Activated naive CD4-positive, alpha-beta T cell treated with anti-CD3 and anti-CD28 coated beads, Interleukin-2, amount 50 U/mL, for 24 hours (primary cell): ENCODE measurements at regions not wholly inside any gene's neighbourhood (a gene's known extent, or its start where the extent isn't known, plus 50 kb on each side); places are given as distances from the start of the nearest gene placed in this dataset.
"Not testable (repeated sequence)": the region's sequence is repeated elsewhere in the genome, so short reads cannot be mapped to it uniquely, and the experiment has no call there.

Source experiments
- H3K27ac Mint-ChIP-seq: one replicate; pipeline ENCODE4 v1.8.0; 2021; ENCODE audit warnings: mild to moderate bottlenecking, mixed read lengths
- H3K27me3 Mint-ChIP-seq: one replicate; pipeline ENCODE4 v1.8.0; 2021; ENCODE audit warnings: mixed read lengths
- H3K36me3 Mint-ChIP-seq: one replicate; pipeline ENCODE4 v1.8.0; 2021; ENCODE audit warnings: mixed read lengths
- H3K4me1 Mint-ChIP-seq: one replicate; pipeline ENCODE4 v1.8.0; 2021; ENCODE audit warnings: mixed read lengths
- H3K4me3 Mint-ChIP-seq: one replicate; pipeline ENCODE4 v1.8.0; 2021; ENCODE audit warnings: mild to moderate bottlenecking, mixed read lengths
- H3K9me3 Mint-ChIP-seq: one replicate; pipeline ENCODE4 v1.8.0; 2021; ENCODE audit warnings: mixed read lengths

DNA sequence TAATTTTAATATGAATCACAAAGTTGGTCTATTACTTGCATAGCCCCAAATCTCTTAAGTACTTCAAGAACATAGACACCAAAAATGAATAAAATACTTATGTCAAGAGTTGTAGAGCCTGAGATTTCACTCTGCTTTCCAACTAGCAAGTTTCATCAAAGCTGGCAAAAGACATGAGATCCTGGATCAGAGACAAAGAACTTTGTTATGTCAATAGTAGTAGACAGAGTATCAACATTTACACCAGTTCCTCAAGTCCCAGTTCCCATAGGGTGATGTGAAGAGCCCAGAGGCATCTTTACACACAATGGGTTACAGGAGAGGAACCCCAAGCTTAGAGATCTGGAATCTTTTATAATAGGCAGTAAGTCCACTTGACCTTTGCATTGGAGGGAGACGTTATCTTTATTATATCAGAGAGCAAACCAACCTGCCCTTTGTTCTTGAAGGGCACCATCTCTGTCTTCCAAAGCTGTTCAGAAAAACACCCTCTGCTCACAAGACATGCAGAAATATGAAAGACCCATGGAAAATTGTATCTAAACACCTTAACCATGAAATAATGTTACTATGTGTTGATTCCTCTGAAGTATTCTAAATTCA is 174.4 kb upstream of the GALNT2 start:
- no peaks in the 10 kb centered on the region for H3K4me1 Mint-ChIP-seq
- H3K9me3 Mint-ChIP-seq, result no peaks in the 10 kb centered on the region
- peaks cover 14% of the 10 kb centered on the region for H3K27me3 Mint-ChIP-seq
- no peak overlapping the region for H3K27ac Mint-ChIP-seq
- no peaks in the 10 kb centered on the region for H3K36me3 Mint-ChIP-seq
- H3K4me3 Mint-ChIP-seq, result no peak overlapping the region

DNA sequence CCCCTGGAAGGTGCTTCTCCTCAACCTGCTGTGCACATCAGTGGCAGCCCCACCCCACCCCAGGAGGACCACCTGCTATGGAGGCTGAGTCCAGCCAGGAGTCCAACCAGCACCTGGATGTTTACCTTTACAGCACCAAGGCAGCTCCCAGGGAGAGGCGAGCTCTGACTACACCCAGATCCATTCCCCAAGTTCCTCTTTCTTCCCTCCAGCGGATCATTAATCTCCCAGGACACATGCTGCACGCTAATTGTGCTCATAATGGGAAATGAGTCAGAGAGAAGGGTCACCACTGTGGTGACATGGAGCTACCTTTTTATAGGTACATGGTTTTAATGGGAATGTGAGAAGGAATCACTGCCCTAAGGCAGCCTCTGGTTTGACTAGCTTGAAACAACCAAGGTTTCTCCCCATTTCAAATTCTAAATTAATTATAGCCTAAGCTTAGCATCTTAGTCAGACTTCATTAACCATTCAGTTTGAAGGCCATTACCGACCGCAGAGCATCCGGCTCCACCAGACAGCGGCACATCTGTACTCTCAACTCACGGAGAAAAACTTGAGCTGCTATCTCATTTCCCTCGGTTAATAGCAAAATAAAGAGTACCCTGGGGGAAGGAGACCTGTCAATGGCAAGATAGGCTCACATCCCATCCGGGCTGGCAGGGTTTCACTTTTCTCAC is 173.1 kb upstream of the GALNT2 start:
- Mint-ChIP-seq H3K27me3 (peaks cover 18% of the 10 kb centered on the region), H3K27ac (no peak overlapping the region)

DNA sequence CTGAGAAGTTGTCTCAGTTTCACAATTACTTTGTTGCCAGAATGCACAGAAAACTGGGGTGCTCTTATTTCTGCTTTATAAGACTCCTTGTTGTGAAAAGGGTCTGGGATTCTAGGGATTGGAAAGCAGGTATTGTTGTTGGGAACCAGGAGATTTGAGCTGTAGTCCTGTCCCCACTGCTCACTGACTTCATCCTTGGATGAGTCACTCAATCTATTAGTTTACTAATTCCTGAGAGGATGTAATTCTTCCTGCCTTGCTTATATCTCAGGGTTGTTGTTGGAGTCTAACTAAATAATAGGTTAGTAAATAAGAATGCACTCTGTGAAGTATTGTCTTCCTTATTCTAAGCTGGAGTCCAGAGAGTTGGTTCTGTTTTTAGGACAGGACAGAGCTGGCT is 172.5 kb upstream of the GALNT2 start:
- Mint-ChIP-seq H3K4me1 (no peaks in the 10 kb centered on the region), H3K27me3 (peaks cover 19% of the 10 kb centered on the region), H3K9me3 (no peaks in the 10 kb centered on the region), H3K4me3 (no peak overlapping the region), H3K36me3 (no peaks in the 10 kb centered on the region), H3K27ac (no peak overlapping the region)

More for the DNA sequence above, 173.1 kb upstream of the GALNT2 start:
- no peaks in the 10 kb centered on the region for H3K9me3 Mint-ChIP-seq
- no peaks in the 10 kb centered on the region for H3K4me1 Mint-ChIP-seq
- no peaks in the 10 kb centered on the region for H3K36me3 Mint-ChIP-seq
- H3K4me3 Mint-ChIP-seq, result no peak overlapping the region

DNA sequence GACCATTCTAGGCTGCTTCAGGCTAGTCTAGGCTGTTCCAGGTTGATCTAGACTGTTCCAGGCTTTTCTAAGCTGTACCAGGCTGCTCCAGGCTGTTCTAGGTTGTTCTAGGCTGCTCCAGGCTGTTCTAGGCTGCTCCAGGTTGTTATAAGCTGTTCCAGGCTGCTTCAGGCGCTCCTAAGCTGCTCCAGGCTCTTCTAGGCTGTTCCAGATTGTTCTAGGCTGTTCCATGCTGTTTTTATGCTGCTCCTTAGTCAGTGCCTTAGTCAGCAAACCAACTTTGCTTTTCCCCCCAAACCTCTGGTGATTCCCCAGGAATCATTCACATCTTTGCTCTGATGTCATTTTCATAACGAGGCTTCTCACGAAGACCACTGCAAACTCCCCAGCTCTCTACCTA is 171.4 kb upstream of the GALNT2 start:
- peaks cover 8% of the 10 kb centered on the region for H3K9me3 Mint-ChIP-seq
- no peaks in the 10 kb centered on the region for H3K4me1 Mint-ChIP-seq
- peaks cover 2% of the 10 kb centered on the region for H3K36me3 Mint-ChIP-seq
- H3K27ac Mint-ChIP-seq, result no peak overlapping the region
- H3K4me3 Mint-ChIP-seq, result no peak overlapping the region
- peaks cover 26% of the 10 kb centered on the region for H3K27me3 Mint-ChIP-seq

DNA sequence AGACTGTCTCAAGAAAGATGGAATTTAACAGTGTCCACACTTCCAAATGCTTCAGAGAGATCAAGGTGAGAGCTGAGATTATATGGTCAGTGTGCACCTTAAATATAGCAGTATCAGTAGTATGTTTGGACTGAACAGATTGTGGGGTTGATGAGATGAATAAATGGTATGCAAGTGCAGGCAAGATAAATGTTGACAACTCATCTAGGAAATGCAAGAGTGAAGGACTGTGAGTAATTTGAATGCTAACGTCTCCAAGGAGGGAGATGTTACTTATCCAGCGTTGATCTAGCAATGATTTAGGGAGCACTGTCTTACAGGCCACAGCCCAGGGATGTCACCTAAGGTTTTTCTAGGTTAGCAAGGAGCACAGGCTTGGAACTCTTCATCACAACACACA is 170.7 kb upstream of the GALNT2 start:
- H3K9me3 Mint-ChIP-seq, result peaks cover 8% of the 10 kb centered on the region
- H3K4me3 Mint-ChIP-seq, result no peak overlapping the region
- peaks cover 26% of the 10 kb centered on the region for H3K27me3 Mint-ChIP-seq
- H3K27ac Mint-ChIP-seq, result no peak overlapping the region
- peaks cover 2% of the 10 kb centered on the region for H3K36me3 Mint-ChIP-seq
- no peaks in the 10 kb centered on the region for H3K4me1 Mint-ChIP-seq

DNA sequence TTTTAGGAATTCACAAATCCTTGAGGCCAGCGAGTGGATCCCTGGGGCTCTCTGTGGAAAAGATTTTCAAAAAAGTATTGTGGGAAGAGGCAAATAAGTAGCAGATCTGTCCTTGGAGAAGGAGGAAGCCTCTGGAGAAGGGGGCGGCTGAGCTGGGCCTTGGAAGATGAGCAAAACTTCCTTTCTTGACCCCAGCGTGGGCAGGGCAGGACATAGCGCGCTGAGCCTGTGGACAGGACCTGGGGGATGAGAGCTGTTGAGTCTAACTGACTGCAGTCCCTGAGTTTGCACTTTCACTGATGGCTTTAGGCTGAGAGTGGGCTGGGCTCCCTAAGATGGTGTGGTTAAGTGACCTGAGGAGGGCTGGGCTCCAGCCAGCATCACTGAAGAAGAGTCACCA is 170.2 kb upstream of the GALNT2 start:
- peaks cover 14% of the 10 kb centered on the region for H3K9me3 Mint-ChIP-seq
- no peaks in the 10 kb centered on the region for H3K4me1 Mint-ChIP-seq
- H3K36me3 Mint-ChIP-seq, result peaks cover 2% of the 10 kb centered on the region
- no peak overlapping the region for H3K27ac Mint-ChIP-seq
- H3K4me3 Mint-ChIP-seq, result no peak overlapping the region
- H3K27me3 Mint-ChIP-seq, result peaks cover 30% of the 10 kb centered on the region

DNA sequence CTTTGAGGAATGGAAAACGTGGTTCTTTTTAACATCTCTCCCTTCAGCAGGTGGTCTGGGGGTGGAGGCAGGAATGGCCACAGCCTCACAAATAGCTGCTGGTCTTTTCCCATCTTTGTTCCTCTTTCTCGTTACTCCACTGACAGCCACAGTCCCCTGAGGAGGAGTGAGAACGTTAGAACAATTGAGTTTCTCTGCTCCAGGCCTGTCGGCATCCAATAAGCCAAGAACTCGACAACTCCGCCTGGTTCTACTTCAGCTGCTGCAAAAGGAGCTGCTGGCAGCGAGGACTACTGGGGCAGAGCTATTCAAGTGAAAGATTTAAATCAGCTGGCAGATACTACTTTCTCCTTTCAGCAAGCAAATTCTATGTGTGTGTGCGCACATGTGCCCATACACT is 169.5 kb upstream of the GALNT2 start:
- Mint-ChIP-seq H3K9me3 (peaks cover 18% of the 10 kb centered on the region), H3K4me1 (no peaks in the 10 kb centered on the region), H3K27ac (no peak overlapping the region), H3K27me3 (peaks cover 32% of the 10 kb centered on the region), H3K36me3 (peaks cover 2% of the 10 kb centered on the region), H3K4me3 (no peak overlapping the region)

DNA sequence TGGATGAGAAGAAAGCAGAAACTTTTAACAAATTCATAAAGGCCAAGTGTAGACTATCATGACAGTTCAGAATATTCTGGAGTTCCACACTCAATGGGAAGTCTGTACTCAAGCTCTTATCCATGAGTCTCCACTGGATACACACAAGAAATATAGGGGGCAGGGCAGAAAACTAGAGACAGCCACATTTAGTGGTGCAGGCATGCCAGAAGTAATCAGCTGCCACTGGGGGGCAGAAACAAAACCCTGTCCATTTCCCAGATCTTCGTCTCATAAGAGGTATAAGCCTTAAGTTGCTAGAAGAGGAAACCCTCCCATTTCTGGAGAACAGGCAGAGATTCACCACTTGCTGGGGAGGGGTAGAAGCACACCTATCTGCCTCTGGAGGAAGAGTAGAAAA is 166.8 kb upstream of the GALNT2 start:
- peaks cover 2% of the 10 kb centered on the region for H3K36me3 Mint-ChIP-seq
- H3K4me1 Mint-ChIP-seq, result no peaks in the 10 kb centered on the region
- peaks cover 36% of the 10 kb centered on the region for H3K27me3 Mint-ChIP-seq
- no peak overlapping the region for H3K27ac Mint-ChIP-seq
- H3K9me3 Mint-ChIP-seq, result peaks cover 18% of the 10 kb centered on the region
- H3K4me3 Mint-ChIP-seq, result no peak overlapping the region

DNA sequence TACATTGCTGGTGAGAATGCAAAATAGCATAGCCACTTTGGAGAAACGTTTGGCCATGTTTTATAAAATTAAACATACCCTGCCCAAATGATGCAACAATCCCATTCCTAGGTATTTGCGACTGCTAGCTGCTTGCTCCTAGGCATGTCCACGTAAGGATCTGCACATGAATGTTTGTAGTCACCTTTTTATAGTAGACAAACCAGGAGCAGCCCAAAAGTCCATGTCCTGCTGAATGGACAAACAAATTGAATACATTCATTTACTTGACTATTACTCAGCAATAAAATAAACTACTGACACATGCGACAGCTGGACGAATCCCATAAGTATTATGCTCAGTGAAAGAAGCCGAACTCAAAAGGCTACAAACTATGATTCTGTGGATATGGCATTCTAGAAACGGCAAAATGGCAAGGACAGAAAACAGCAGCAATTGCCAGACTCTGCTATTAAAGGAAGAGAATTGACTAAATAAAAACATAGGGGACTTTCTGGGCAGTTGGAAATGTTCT is 161.9 kb upstream of the GALNT2 start:
- Mint-ChIP-seq H3K4me1 (no peaks in the 10 kb centered on the region), H3K27ac (no peak overlapping the region), H3K4me3 (no peak overlapping the region), H3K27me3 (peaks cover 20% of the 10 kb centered on the region), H3K9me3 (peaks cover 14% of the 10 kb centered on the region), H3K36me3 (peaks cover under 1% of the 10 kb centered on the region)

DNA sequence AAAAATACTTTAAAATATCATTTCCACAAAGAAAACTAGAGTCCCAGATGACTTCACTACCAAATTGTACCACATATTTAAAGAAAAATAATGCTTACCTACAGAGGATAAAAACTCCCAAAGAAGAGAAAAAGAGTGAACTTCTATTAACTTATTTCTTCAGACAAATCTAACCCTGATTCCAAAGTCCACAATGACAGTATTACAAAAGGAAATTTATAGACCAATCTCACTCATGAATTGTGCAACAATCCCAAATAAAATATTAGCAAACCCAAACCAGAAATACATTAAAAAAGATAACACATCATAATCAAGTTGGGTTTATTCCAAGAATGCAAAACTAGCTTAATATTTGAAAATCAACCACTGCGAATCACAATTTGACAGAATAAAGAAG is 161.4 kb upstream of the GALNT2 start:
- Mint-ChIP-seq H3K27ac (no peak overlapping the region), H3K9me3 (peaks cover 11% of the 10 kb centered on the region), H3K27me3 (peaks cover 17% of the 10 kb centered on the region), H3K4me3 (no peak overlapping the region), H3K36me3 (no peaks in the 10 kb centered on the region), H3K4me1 (no peaks in the 10 kb centered on the region)

DNA sequence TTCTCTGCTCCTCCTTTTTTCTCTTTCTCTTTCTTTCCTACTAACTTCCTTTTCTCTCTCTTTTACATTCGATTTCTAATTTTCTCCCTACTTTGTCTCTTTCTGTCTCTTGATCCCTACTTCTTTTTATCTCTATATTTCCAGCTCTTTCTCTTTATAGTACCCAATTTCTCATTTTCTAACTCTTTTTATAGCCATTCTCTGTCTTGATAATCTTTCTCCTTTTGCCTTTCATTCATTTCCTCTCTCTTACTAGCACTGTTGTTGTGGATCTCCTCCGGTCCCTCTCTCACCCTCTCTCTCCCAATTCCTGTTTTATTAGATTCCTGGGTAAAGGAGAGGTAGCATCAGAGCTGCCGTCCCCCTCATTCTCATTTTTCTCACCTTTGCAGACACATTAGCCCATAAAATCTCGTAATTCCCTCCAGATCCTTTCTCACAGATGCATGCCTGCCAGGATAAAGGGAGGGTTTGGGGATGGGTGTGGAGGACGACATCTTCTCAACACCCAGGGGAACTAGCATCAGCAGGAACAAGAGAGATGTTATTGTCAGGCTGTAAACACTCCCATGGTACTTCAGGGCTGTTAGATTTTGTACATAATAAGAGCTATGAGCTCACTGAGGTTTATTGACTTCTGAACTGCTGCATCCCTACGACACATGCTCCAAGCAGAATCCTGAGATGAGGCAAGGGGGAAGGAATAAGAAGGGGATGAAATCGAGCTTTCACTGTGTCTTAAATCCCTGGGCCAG is 159.0 kb upstream of the GALNT2 start:
- no peaks in the 10 kb centered on the region for H3K4me1 Mint-ChIP-seq
- H3K9me3 Mint-ChIP-seq, result no peaks in the 10 kb centered on the region
- no peaks in the 10 kb centered on the region for H3K36me3 Mint-ChIP-seq
- H3K4me3 Mint-ChIP-seq, result no peak overlapping the region
- H3K27ac Mint-ChIP-seq, result no peak overlapping the region
- peaks cover 7% of the 10 kb centered on the region for H3K27me3 Mint-ChIP-seq

DNA sequence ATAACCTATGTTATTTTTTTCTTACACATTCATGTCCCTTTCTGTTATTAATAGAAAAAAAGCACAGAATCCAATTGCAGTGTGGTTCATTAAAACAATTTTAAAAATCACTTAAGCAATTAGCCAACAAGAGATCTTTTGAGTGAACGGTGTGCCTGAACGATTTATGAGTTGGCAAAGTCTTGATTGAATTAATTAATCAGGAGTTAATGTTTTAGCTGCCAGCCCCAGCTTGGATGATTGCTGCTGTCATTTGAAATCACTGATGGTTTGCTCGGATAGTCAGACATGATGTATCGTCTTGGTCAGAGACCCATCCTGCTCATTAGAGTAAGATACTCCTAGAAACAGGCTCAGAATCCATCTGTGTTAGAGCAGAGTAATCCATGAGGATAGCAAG is 158.3 kb upstream of the GALNT2 start:
- Mint-ChIP-seq H3K36me3 (no peaks in the 10 kb centered on the region), H3K27ac (no peak overlapping the region), H3K27me3 (peaks cover 6% of the 10 kb centered on the region), H3K9me3 (no peaks in the 10 kb centered on the region), H3K4me1 (no peaks in the 10 kb centered on the region), H3K4me3 (no peak overlapping the region)

DNA sequence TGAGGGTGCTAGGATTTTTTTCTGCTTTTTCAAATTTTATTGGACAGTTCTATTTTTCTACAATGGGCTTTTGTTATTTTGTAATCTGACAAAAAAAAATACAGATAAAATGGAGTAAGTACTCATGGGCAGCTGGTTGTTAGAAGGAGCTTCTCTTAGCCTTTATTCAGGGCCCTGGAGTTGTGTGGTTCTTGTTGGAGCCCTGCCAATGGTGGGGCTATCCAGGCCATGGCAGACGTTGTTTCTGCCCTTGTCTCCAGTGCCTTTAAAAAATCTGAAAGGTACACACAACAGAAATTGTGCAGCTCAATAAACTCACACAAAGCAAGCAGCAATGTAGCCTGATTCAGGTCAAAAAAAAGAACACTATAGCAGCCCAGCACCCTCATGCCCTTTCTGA is 153.5 kb upstream of the GALNT2 start:
- H3K4me1 Mint-ChIP-seq, result no peaks in the 10 kb centered on the region
- peaks cover 5% of the 10 kb centered on the region for H3K27me3 Mint-ChIP-seq
- no peaks in the 10 kb centered on the region for H3K9me3 Mint-ChIP-seq
- no peak overlapping the region for H3K27ac Mint-ChIP-seq
- H3K4me3 Mint-ChIP-seq, result no peak overlapping the region
- no peaks in the 10 kb centered on the region for H3K36me3 Mint-ChIP-seq

DNA sequence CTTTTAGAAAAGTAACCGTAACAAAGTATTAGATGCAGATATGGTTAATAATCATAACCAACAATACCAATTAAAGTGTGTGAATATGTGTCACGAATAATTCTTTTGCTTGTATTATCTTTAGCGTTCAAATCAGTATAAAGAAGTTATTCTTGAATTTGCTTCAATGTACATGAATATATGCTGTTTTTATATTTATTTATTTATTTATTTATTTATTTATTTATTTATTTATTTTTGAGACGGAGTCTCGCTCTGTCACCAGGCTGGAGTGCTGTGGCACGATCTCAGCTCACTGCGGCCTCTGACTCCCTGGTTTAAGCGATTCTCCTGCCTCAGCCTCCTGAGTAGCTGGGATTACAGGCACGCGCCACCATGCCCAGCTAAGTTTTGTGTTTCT is 147.6 kb upstream of the GALNT2 start:
- not testable (repeated sequence) for H3K36me3 Mint-ChIP-seq, H3K27ac Mint-ChIP-seq, H3K4me1 Mint-ChIP-seq, H3K27me3 Mint-ChIP-seq, H3K9me3 Mint-ChIP-seq, H3K4me3 Mint-ChIP-seq

DNA sequence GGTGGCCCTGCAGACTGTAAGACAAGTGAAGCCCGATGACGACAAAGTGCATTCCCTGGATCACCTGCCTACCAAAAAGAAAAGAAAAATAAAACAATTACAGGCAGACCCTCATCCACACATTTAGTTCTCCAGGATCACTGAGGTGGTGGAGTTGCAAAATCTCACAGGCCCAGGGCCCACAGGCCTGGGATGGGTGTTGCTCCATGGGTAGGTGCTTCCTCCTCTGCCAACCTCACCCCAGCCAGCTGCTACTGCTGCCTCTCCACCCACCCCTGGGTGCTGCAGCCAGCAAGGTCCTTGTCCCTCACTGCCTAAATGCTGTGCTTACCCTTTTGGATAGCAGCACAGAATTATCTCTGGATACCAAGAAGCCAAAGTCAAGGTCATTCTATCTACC is 146.4 kb upstream of the GALNT2 start:
- no peaks in the 10 kb centered on the region for H3K27me3 Mint-ChIP-seq
- no peak overlapping the region for H3K4me3 Mint-ChIP-seq
- no peaks in the 10 kb centered on the region for H3K9me3 Mint-ChIP-seq
- H3K36me3 Mint-ChIP-seq, result no peaks in the 10 kb centered on the region
- H3K27ac Mint-ChIP-seq, result no peak overlapping the region
- H3K4me1 Mint-ChIP-seq, result no peaks in the 10 kb centered on the region

DNA sequence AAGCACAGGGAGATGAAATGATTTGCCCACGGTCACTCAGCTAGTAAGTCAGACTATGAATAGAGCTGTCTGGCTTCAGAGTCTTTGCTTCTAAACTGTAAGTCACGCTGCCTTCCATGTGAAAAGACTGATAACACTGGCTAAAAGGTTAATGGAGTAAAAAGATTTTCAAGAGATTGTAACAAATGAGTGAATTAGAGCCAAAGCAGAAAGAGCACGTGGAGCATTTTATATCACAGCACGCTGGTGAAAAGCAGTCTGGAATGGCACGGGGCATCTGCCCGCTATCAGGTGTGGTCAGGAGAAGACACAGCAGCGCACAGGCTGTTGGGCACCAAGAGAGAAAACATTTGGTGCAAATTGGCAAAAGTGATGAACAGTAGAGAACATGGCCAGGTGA is 144.8 kb upstream of the GALNT2 start:
- H3K4me3 Mint-ChIP-seq, result no peak overlapping the region
- no peaks in the 10 kb centered on the region for H3K9me3 Mint-ChIP-seq
- H3K27me3 Mint-ChIP-seq, result no peaks in the 10 kb centered on the region

More for the DNA sequence above, 144.8 kb upstream of the GALNT2 start:
- no peak overlapping the region for H3K27ac Mint-ChIP-seq
- no peaks in the 10 kb centered on the region for H3K4me1 Mint-ChIP-seq
- H3K36me3 Mint-ChIP-seq, result no peaks in the 10 kb centered on the region
